ENCODE measurements at regions not wholly inside any gene's neighbourhood (a gene's known extent, or its start where the extent isn't known, plus 50 kb on each side); places are given as distances from the start of the nearest gene placed in this dataset.

DNA sequence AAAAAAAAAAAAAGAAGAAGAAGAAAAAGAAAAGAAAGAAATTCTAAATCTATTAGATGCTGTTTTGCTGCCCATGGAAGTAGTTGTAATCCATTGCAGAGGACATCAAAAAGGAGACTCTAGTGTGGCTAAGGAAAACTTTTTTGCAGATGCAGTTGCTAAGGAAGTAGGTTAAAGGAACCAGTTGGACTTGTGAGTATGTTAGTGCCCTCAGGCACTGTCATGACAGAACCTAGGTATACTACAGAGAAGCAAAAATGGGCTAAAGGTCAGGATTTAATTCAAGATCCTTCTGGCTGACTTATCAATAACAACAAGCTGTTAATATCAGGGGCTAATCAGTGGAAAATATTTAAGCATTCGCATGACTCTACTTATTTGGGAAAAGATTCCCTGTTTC is 1571.6 kb upstream of the FLRT2 start:
- H3K4me3 ChIP-seq (ENCODE audit: low read depth, low read length): no peak overlapping the region
- H4K12ac ChIP-seq (ENCODE audit: low read depth, low read length): no peak overlapping the region
- no peak overlapping the region for H2AK5ac ChIP-seq (ENCODE audit: low read length)
- H3K27ac ChIP-seq (ENCODE audit: low read depth, low read length): peak overlapping the region; percentile 37
- H3K14ac ChIP-seq (ENCODE audit: low read length): no peak overlapping the region
- no CpG with 5 or more reads among the region's 1 CpG for WGBS (ENCODE audit: extremely low coverage, insufficient coverage, insufficient read length)
- H3K18ac ChIP-seq (ENCODE audit: low read length): no peak overlapping the region
- no peaks in the 10 kb centered on the region for H3K27me3 ChIP-seq (ENCODE audit: insufficient read depth, low read length)
- H3K4me2 ChIP-seq (ENCODE audit: low read length): no peak overlapping the region
- no peak overlapping the region for H2BK120ac ChIP-seq (ENCODE audit: insufficient read depth, low read length, poor library complexity)
- H3K36me3 ChIP-seq (ENCODE audit: control insufficient read depth in 1 of 2, insufficient read depth in 2 of 2, low read length in 2 of 2): no peaks in the 10 kb centered on the region
- H3K9me3 ChIP-seq (ENCODE audit: insufficient read depth, low read depth, low read length): no peaks in the 10 kb centered on the region
- peaks cover 0 to 5% of the 10 kb centered on the region in 2 experiments for H3K4me1 ChIP-seq (ENCODE audit: control insufficient read depth in 1 of 2, insufficient read depth in 2 of 2, low read length in 2 of 2)
- H2BK5ac ChIP-seq (ENCODE audit: low read depth, low read length, poor library complexity): no peak overlapping the region
- no peak overlapping the region for H2BK12ac ChIP-seq (ENCODE audit: low read length)
- no peak overlapping the region for H4K8ac ChIP-seq (ENCODE audit: low read depth, low read length)
- H3K4ac ChIP-seq (ENCODE audit: low read depth, low read length): no peak overlapping the region
- H2AFZ ChIP-seq (ENCODE audit: insufficient read depth, low read length, poor library complexity): no peak overlapping the region
- H3K79me2 ChIP-seq (ENCODE audit: control insufficient read depth, insufficient read depth, low read length, poor library complexity): no peaks in the 10 kb centered on the region
- no peak overlapping the region for H3K23ac ChIP-seq (ENCODE audit: low read length)
- H4K91ac ChIP-seq (ENCODE audit: low read depth, low read length): no peak overlapping the region
- DNase-seq: peak in 1 of 2 donors; percentile 3
- H3K9ac ChIP-seq (ENCODE audit: low read length): no peak overlapping the region
- peaks cover 6% of the 10 kb centered on the region for H3K79me1 ChIP-seq (ENCODE audit: low read length)

GRCh38 chr14:83960832-83961512 is 1569.0 kb upstream of the FLRT2 start:
- Histone ChIP-seq H4K12ac (ENCODE audit: low read depth, low read length) (no peak overlapping the region), H2BK5ac (ENCODE audit: low read depth, low read length, poor library complexity) (no peak overlapping the region), H2BK12ac (ENCODE audit: low read length) (peak overlapping the region; percentile 73), H3K4ac (ENCODE audit: low read depth, low read length) (no peak overlapping the region), H4K8ac (ENCODE audit: low read depth, low read length) (no peak overlapping the region), H3K79me2 (ENCODE audit: control insufficient read depth, insufficient read depth, low read length, poor library complexity) (no peaks in the 10 kb centered on the region), H2AK5ac (ENCODE audit: low read length) (no peak overlapping the region), H3K4me1 (ENCODE audit: control insufficient read depth in 1 of 2, insufficient read depth in 2 of 2, low read length in 2 of 2) (peaks cover 0 to 5% of the 10 kb centered on the region in 2 experiments), H3K27me3 (ENCODE audit: insufficient read depth, low read length) (no peaks in the 10 kb centered on the region), H3K36me3 (ENCODE audit: control insufficient read depth in 1 of 2, insufficient read depth in 2 of 2, low read length in 2 of 2) (no peaks in the 10 kb centered on the region), H3K23ac (ENCODE audit: low read length) (no peak overlapping the region), H2BK120ac (ENCODE audit: insufficient read depth, low read length, poor library complexity) (no peak overlapping the region), H3K4me3 (ENCODE audit: low read depth, low read length) (no peak overlapping the region), H2AFZ (ENCODE audit: insufficient read depth, low read length, poor library complexity) (no peak overlapping the region), H4K91ac (ENCODE audit: low read depth, low read length) (no peak overlapping the region), H3K27ac (ENCODE audit: low read depth, low read length) (peak overlapping the region; percentile 7), H3K4me2 (ENCODE audit: low read length) (no peak overlapping the region), H3K9me3 (ENCODE audit: insufficient read depth, low read depth, low read length) (no peaks in the 10 kb centered on the region), H3K18ac (ENCODE audit: low read length) (no peak overlapping the region), H3K14ac (ENCODE audit: low read length) (no peak overlapping the region), H3K79me1 (ENCODE audit: low read length) (peaks cover 7% of the 10 kb centered on the region), H3K9ac (ENCODE audit: low read length) (no peak overlapping the region)
- DNase-seq: peak in 1 of 2 donors; percentile 22
- WGBS (ENCODE audit: extremely low coverage, insufficient coverage, insufficient read length): no CpG with 5 or more reads among the region's 2 CpGs

DNA sequence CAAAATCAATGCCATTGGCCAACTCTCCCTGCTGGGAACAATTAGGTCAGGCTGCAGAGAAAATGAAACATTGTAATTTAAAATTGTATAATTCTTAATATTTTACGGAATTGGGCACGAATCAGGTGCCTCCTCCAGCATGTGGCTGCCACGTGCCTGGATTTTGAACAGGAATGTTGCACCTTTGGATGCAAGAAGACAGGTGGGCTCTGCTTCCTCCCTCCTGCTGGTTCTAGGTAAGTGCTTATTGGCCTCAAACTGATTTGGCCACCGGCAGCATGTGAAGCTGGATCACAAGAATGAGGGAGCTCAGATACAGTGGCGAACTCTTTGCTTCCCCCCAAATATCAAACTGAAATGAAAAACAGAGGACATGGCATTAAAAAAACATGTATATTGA is 1559.9 kb upstream of the FLRT2 start:
- no peak overlapping the region for H3K18ac ChIP-seq (ENCODE audit: low read length)
- H3K79me1 ChIP-seq (ENCODE audit: low read length): peaks cover 7% of the 10 kb centered on the region
- no peak overlapping the region for H3K4me2 ChIP-seq (ENCODE audit: low read length)

DNA sequence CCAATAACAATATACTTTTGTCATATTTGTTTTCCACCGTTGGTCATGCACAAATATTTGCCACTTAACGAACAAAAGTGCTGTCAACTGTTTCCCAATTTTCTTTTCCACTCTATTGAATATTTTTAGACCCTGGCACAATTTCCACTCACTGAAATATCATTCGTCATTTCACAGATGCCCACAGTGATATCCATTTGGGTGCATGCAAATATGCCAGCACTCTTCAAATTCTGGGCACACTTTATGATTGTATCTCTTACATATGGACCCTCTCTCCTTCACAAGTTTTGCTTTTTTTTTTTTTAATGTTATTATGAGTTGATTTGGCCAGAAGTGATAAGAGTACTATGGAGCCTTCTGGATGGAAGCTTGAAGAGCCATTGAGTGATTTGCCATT is 1557.3 kb upstream of the FLRT2 start:
- Histone ChIP-seq H3K4me1 (ENCODE audit: control insufficient read depth in 1 of 2, insufficient read depth in 2 of 2, low read length in 2 of 2) (peaks cover 0 to 5% of the 10 kb centered on the region in 2 experiments), H3K18ac (ENCODE audit: low read length) (no peak overlapping the region), H2BK120ac (ENCODE audit: insufficient read depth, low read length, poor library complexity) (no peak overlapping the region), H3K27ac (ENCODE audit: low read depth, low read length) (no peak overlapping the region), H3K9me3 (ENCODE audit: insufficient read depth, low read depth, low read length) (no peaks in the 10 kb centered on the region), H3K79me2 (ENCODE audit: control insufficient read depth, insufficient read depth, low read length, poor library complexity) (no peaks in the 10 kb centered on the region), H3K14ac (ENCODE audit: low read length) (no peak overlapping the region), H3K9ac (ENCODE audit: low read length) (no peak overlapping the region), H2AK5ac (ENCODE audit: low read length) (no peak overlapping the region), H3K27me3 (ENCODE audit: insufficient read depth, low read length) (no peaks in the 10 kb centered on the region), H3K4me2 (ENCODE audit: low read length) (no peak overlapping the region), H3K4ac (ENCODE audit: low read depth, low read length) (no peak overlapping the region), H3K4me3 (ENCODE audit: low read depth, low read length) (no peak overlapping the region), H2AFZ (ENCODE audit: insufficient read depth, low read length, poor library complexity) (no peak overlapping the region), H3K23ac (ENCODE audit: low read length) (no peak overlapping the region), H3K36me3 (ENCODE audit: control insufficient read depth in 1 of 2, insufficient read depth in 2 of 2, low read length in 2 of 2) (no peaks in the 10 kb centered on the region), H4K12ac (ENCODE audit: low read depth, low read length) (no peak overlapping the region), H4K8ac (ENCODE audit: low read depth, low read length) (no peak overlapping the region), H2BK12ac (ENCODE audit: low read length) (no peak overlapping the region), H2BK5ac (ENCODE audit: low read depth, low read length, poor library complexity) (no peak overlapping the region), H4K91ac (ENCODE audit: low read depth, low read length) (no peak overlapping the region), H3K79me1 (ENCODE audit: low read length) (peaks cover 10% of the 10 kb centered on the region)
- WGBS (ENCODE audit: extremely low coverage, insufficient coverage, insufficient read length): no CpG with 5 or more reads among the region's 3 CpGs
- no peak for DNase-seq

More for the DNA sequence above, 1559.9 kb upstream of the FLRT2 start:
- no peak overlapping the region for H3K4ac ChIP-seq (ENCODE audit: low read depth, low read length)
- peak overlapping the region; percentile 83 for H2BK12ac ChIP-seq (ENCODE audit: low read length)
- no peak overlapping the region for H2AK5ac ChIP-seq (ENCODE audit: low read length)
- no peak overlapping the region for H4K12ac ChIP-seq (ENCODE audit: low read depth, low read length)
- H2BK120ac ChIP-seq (ENCODE audit: insufficient read depth, low read length, poor library complexity): peak overlapping the region; percentile 53
- H3K79me2 ChIP-seq (ENCODE audit: control insufficient read depth, insufficient read depth, low read length, poor library complexity): no peaks in the 10 kb centered on the region
- no peak overlapping the region for H3K4me3 ChIP-seq (ENCODE audit: low read depth, low read length)
- no peak overlapping the region for H4K8ac ChIP-seq (ENCODE audit: low read depth, low read length)
- H4K91ac ChIP-seq (ENCODE audit: low read depth, low read length): no peak overlapping the region
- no peak overlapping the region for H3K9ac ChIP-seq (ENCODE audit: low read length)
- DNase-seq: no peak
- H3K14ac ChIP-seq (ENCODE audit: low read length): peak overlapping the region; percentile 44
- peaks cover 0 to 2% of the 10 kb centered on the region in 2 experiments for H3K4me1 ChIP-seq (ENCODE audit: control insufficient read depth in 1 of 2, insufficient read depth in 2 of 2, low read length in 2 of 2)
- H3K23ac ChIP-seq (ENCODE audit: low read length): no peak overlapping the region
- H3K27me3 ChIP-seq (ENCODE audit: insufficient read depth, low read length): no peaks in the 10 kb centered on the region
- no peaks in the 10 kb centered on the region for H3K36me3 ChIP-seq (ENCODE audit: control insufficient read depth in 1 of 2, insufficient read depth in 2 of 2, low read length in 2 of 2)
- H2AFZ ChIP-seq (ENCODE audit: insufficient read depth, low read length, poor library complexity): no peak overlapping the region
- H3K9me3 ChIP-seq (ENCODE audit: insufficient read depth, low read depth, low read length): no peaks in the 10 kb centered on the region
- no CpG with 5 or more reads among the region's 5 CpGs for WGBS (ENCODE audit: extremely low coverage, insufficient coverage, insufficient read length)
- no peak overlapping the region for H3K27ac ChIP-seq (ENCODE audit: low read depth, low read length)
- H2BK5ac ChIP-seq (ENCODE audit: low read depth, low read length, poor library complexity): peak overlapping the region; percentile 13
